Lower leg skin (tissue), 4 donors: ENCODE measurements at regions not wholly inside any gene's neighbourhood (a gene's known extent, or its start where the extent isn't known, plus 50 kb on each side); places are given as distances from the start of the nearest gene placed in this dataset.

Experiments used
- DNase-seq, 2 donors: peaks; one replicate each; pipeline ENCODE4 v3.0.0-alpha.2; 2019; ENCODE audit warnings: low spot score in 2 of 2
- H3K4me3 ChIP-seq: fragments of 200-600 bp; sonication (generic); 2 replicates; pipeline ENCODE4 v1.5.1; 2017; ENCODE audit warnings: mild to moderate bottlenecking, low read depth; ENCODE audit not compliant: poor library complexity, severe bottlenecking
- CTCF ChIP-seq, 3 donors: fragments of 450-650 bp; IDR thresholded peaks; one replicate each; pipeline ENCODE4 v1.5.1; 2016; ENCODE audit warnings: antibody characterized with exemption in 3 of 3, mild to moderate bottlenecking in 3 of 3, moderate library complexity in 2 of 3
- POLR2A ChIP-seq, 2 donors: fragments of 450-650 bp; IDR thresholded peaks; one replicate each; pipeline ENCODE4 v1.6.1; 2016 to 2017; ENCODE audit warnings: antibody characterized with exemption in 2 of 2, mild to moderate bottlenecking in 1 of 2, moderate library complexity in 1 of 2
- WGBS, 2 donors: methylation state at CpG; one replicate each; pipeline ENCODE4 v1.1.5; 2018; 5-methylcytosine and 5-hydroxymethylcytosine counted together
- intact Hi-C: fragments of 100-400 bp; cut with DNase I; formaldehyde crosslinking; loops from one replicate; pipeline ENCODE4 v1.15.0; 2023; ENCODE audit warnings: low total_unique reads

- TF ChIP-seq POLR2A (IDR thresholded peaks at IDR 0.05): no peak
- no peak for TF ChIP-seq CTCF (IDR thresholded peaks at IDR 0.05)
- DNase-seq: no peak
- no peak overlapping the region for H3K4me3 ChIP-seq
- intact Hi-C loops: no loop called here
These were observed 271.5 kb upstream of the PDGFD start for GRCh38 chr11:104435494-104435893.

GRCh38 chr11:104433751-104434150 lies 269.8 kb upstream of the PDGFD start:
- intact Hi-C loops: no loop called here
- WGBS, 2 donors: 82 to 92% methylated on average over 3 of the region's 3 CpGs

GRCh38 chr11:104432981-104433380 lies 269.0 kb upstream of the PDGFD start:
- no peak for DNase-seq
- no peak overlapping the region for H3K4me3 ChIP-seq
- WGBS, 2 donors: 70 to 81% methylated on average over 1 of the region's 1 CpG
- TF ChIP-seq CTCF (IDR thresholded peaks at IDR 0.05) (no peak), POLR2A (IDR thresholded peaks at IDR 0.05) (no peak)
- intact Hi-C loops: no loop called here

More at GRCh38 chr11:104433751-104434150, 269.8 kb upstream of the PDGFD start:
- no peak for TF ChIP-seq CTCF (IDR thresholded peaks at IDR 0.05)
- TF ChIP-seq POLR2A (IDR thresholded peaks at IDR 0.05): no peak
- no peak for DNase-seq
- no peak overlapping the region for H3K4me3 ChIP-seq

GRCh38 chr11:104432526-104432925 lies 268.6 kb upstream of the PDGFD start:
- no peak overlapping the region for H3K4me3 ChIP-seq
- 76 to 79% methylated on average over 4 of the region's 4 CpGs for WGBS, 2 donors
- no peak for DNase-seq
- intact Hi-C loops: no loop called here
- TF ChIP-seq POLR2A (IDR thresholded peaks at IDR 0.05): no peak

GRCh38 chr11:104422324-104422944 lies 258.5 kb upstream of the PDGFD start:
- H3K4me3 ChIP-seq: no peak overlapping the region
- 95% methylated on average over 8 to 22 of the region's 23 CpGs for WGBS, 2 donors
- no peak for TF ChIP-seq CTCF (IDR thresholded peaks at IDR 0.05)
- no peak for TF ChIP-seq POLR2A (IDR thresholded peaks at IDR 0.05)
- DNase-seq: no peak
- intact Hi-C loops: no loop called here

- no peak overlapping the region for H3K4me3 ChIP-seq
- intact Hi-C loops: no loop called here
- WGBS, 2 donors: 81% methylated on average over 2 of the region's 2 CpGs
- no peak for TF ChIP-seq CTCF (IDR thresholded peaks at IDR 0.05)
- no peak for TF ChIP-seq POLR2A (IDR thresholded peaks at IDR 0.05)
- DNase-seq: no peak
These were observed 246.4 kb upstream of the PDGFD start for GRCh38 chr11:104410336-104410735.
